HG03575 (cell line): ENCODE measurements at regions not wholly inside any gene's neighbourhood (a gene's known extent, or its start where the extent isn't known, plus 50 kb on each side); places are given as distances from the start of the nearest gene placed in this dataset.

Experiments used
- ATAC-seq: cut with Tn5 transposase; IDR thresholded peaks from one replicate; pipeline ENCODE4 v1.9.1; 2021; ENCODE audit not compliant: unreplicated experiment, insufficient number of reproducible peaks, low FRiP score; ENCODE audit errors: extremely low read depth

DNA sequence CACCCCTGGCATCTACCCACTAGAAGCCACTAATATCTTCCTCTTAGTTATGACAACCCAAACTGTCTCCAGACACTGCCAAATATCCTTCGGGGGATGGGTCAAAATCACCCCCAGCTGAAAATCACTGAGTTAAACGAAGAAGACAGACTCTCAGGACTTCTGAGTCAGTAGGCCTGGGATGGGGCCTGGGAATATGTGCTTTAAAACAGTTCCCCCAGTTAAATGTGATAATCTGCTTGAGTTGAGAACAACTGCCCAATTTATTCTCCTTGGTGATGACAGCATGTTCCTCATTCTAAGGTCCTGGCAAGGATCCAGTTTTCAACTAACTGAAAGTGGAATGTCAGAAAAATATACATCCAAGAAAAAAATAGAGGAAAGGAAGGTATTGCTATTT is 52.4 kb downstream of the CBLL2 start:
- ATAC-seq = no peak

DNA sequence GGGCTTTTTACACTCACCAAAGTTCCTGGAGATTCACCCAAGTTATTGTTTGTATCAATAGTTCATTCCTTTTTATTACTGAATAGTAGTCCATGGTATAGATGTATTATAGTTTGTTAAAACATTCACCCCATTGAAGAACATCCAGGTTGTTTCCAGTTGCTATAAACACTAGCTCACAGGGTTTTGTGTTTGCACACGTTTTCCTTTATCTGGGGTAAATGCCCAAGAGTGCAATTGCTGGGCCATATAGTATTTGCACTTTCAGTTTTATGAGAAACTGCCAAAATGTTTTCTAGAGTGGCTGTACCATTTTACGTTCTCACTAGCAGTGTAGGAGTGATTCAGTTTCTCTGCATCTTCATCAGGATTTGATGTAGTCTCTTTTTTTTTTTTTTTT is 57.1 kb downstream of the CBLL2 start:
- ATAC-seq = no peak

- ATAC-seq = no peak
Observed at GRCh38 chrX:22338740-22339139, 66.0 kb downstream of the CBLL2 start.

DNA sequence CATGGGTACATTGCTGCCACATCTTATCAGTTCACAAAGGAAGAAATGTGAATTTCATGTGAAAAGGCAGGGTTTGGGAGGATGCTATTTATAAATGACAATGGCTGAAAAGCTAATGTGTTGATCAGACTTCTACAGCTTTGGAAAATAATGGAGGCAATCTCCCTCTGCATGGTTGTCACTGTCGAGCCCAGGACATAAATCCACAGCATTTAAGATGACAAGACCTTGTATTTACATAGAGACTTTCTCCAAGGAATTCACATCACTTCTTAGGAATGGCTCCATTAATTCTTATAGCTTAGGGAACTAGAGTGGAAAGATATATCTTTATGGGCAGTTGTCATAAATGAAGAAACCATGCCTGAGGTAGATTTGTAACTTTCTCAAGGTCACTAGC is 66.7 kb downstream of the CBLL2 start:
- no peak for ATAC-seq

DNA sequence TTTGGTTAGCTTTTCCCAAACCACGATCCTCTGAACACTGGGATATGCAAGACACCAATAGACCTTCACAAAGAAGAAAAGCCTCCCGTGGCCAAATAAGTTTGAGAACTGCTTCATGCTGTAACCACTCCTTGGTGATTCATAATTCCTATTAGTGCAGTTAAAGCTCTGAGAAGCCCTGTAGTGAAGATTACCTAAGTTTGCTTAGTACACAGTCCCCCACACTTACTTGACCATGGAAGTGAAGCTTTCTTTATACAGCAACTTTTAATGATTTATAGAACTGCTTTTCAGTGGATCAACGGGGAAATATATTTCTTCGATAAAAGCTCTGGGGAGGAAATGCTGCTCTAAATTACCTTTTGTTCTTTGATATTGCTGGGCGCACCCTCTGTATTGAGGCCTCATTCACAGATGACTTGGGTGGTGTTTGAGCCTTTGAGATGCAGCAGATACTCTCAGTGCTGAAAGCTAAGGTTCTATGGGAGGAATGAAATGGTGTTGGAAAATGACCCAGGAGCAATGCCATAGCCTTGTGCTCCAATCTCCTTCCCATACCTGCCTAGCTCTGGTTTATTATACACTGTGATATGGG is 67.4 kb downstream of the CBLL2 start:
- ATAC-seq = no peak

DNA sequence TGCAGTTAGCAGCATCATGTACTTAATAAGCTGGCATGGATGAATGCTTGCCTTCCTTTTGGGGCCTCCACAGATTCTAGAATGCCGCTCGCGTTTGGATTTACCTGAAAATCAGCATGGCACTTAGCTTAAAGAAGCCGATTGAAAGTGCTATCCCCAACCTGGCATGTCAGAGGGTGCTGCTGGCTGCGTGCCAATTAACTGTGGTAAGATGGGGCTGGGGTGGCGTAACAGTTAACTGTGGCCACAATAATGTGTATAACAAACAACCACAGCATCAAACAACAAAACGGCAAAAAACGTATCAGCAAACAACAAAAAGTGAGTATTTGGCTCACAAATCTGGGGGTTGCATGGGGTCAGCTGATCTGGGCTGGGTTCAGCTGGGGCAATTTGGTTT is 70.5 kb downstream of the CBLL2 start:
- ATAC-seq = no peak

- ATAC-seq = no peak
Observed at GRCh38 chrX:22345884-22346283, 73.2 kb downstream of the CBLL2 start.

DNA sequence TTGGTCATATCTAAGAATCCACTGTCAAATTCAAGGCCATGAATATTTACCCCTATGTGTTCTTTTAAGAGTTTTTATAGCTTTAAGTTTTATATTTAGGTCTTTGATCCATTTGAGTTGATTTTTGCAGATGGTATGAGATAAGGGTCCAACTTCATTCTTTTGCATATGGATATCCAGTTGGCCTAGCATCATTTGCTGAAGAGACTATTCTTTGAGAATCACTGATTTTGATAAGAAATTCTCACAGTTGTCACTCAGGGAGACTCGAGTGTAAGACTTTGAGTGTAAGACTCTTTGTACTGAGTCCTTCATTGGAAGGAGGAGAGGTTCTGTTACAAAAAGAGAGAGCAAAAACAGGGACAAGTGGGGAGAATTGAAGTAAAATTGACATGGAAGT is 74.8 kb downstream of the CBLL2 start:
- ATAC-seq = no peak

- no peak for ATAC-seq
Observed at GRCh38 chrX:22349116-22349515, 76.4 kb downstream of the CBLL2 start.

GRCh38 chrX:22351076-22351475 is 78.4 kb downstream of the CBLL2 start:
- no peak for ATAC-seq

DNA sequence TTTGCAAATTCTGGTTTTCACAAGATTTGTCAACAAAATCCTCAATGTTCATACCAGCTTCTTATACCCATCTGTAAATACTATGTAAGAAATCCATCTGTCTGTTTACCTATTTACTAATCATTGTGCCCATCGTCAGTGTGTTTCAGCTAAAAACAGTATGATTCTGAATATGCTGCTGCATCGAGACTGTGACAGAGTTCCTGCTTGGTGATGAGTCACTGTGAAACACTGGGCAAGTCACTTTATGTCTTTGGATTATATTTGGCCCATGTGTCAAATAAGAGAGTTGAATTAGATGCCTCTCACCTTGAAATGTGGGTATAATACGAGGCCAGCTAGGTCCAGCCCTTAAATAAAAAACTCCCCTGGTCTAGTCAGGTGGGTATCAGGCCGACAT is 79.3 kb downstream of the CBLL2 start:
- ATAC-seq = no peak

GRCh38 chrX:22357621-22358020 is 84.9 kb downstream of the CBLL2 start:
- ATAC-seq = no peak

- no peak for ATAC-seq
Observed at GRCh38 chrX:22360129-22360528, 87.4 kb downstream of the CBLL2 start.

GRCh38 chrX:22365460-22365859 is 92.7 kb downstream of the CBLL2 start:
- ATAC-seq = no peak

DNA sequence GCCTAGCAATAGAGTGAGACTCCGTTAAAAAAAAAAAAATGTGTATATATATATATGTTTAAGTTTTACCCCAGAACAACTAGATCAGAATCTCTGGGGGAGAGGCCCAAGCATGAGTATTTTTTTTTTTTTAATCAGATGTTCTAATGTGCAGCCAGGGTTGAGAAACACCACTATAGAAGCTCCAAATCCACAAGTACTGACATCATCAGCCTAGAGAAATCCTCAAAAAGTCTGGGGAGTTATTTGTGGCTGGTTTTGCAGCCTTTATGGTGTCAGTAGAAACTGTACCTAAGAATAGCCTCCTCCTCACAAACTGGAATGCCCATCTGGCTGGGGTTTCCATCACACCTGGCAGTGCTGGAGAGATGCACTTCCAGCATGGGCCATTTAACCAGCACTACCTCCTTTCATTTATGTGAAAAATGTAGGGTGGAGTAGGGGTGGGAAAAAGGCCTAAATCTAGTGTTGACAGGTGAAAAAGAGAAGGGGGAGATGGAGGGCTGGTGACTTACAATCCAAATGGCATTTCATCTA is 93.5 kb downstream of the CBLL2 start:
- no peak for ATAC-seq

GRCh38 chrX:22366906-22367305 is 94.2 kb downstream of the CBLL2 start:
- no peak for ATAC-seq

DNA sequence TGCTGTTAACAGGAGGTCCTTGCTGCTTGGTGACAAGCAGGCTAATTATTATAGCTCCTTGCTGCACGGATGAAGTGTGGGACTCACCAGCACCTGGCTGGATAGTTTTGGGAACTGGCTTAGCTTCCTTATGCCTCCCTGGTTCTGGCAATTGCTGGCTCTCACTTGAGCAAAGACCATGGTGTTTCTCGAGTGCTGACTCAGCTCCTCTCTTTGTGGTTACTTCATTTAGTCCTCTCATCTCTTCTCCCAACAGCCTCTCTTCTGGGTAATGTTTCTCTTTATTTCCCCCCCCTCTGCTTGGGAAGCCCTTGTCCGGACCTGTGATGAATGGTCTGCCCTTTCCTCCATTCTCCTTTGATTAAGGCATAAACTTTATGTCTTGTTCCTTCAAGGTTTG is 100.4 kb downstream of the CBLL2 start:
- no peak for ATAC-seq

- no peak for ATAC-seq
Observed at GRCh38 chrX:22373766-22374165, 101.1 kb downstream of the CBLL2 start.

DNA sequence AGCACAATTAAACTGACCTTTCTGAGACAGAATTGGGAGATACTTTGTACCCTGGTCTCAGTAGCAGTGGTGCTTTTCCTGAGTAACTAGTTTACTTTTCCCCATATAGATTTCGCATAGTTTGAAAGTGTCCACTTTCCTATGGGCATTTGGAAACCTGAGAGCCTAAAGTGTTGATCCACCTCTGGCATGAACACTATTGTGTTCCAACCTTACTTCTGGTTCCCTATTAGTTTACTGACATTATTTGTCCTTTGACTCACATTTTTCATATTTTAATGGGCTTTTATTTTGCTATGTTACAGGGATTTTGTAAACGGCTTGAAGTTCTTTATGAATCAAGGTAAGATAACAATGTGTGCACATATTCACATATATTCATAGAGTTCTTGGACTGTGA is 103.7 kb downstream of the CBLL2 start:
- no peak for ATAC-seq

GRCh38 chrX:22378296-22378695 is 105.6 kb downstream of the CBLL2 start:
- ATAC-seq = no peak

- ATAC-seq = no peak
Observed at GRCh38 chrX:22383988-22384387, 111.3 kb downstream of the CBLL2 start.
